Left lung (tissue), 4 donors: ENCODE measurements at regions not wholly inside any gene's neighbourhood (a gene's known extent, or its start where the extent isn't known, plus 50 kb on each side); places are given as distances from the start of the nearest gene placed in this dataset.
A peak's percentile ranks its signal among the peaks of the same experiment; 100 is the strongest.

Experiments
- ATAC-seq: fragments of 200-7000 bp; cut with Tn5 transposase; one replicate; pipeline ENCODE4 v1.9.1; 2020; ENCODE audit warnings: moderate library complexity
- DNase-seq, 4 donors: peaks; one replicate each; pipeline ENCODE4 v3.0.0-alpha.2; 2013 to 2020
- H3K27ac ChIP-seq, 2 donors: fragments of 200-600 bp; sonication (generic) in 1 of 2; one replicate each; pipeline versions ENCODE4 v1.5.0 to v1.8.0; 2020 to 2021
- H3K27me3 ChIP-seq, 2 donors: fragments of 200-600 bp; sonication (generic) in 1 of 2; one replicate each; pipeline versions ENCODE4 v1.5.0 to v1.8.0; 2020 to 2021
- H3K36me3 ChIP-seq, 2 donors: fragments of 200-600 bp; sonication (generic) in 1 of 2; one replicate each; pipeline versions ENCODE4 v1.5.0 to v1.8.0; 2020 to 2021
- H3K4me1 ChIP-seq, 2 donors: fragments of 200-600 bp; one replicate each; pipeline ENCODE4 v1.8.0; 2021
- H3K4me3 ChIP-seq, 2 donors: fragments of 200-600 bp; sonication (generic) in 1 of 2; one replicate each; pipeline versions ENCODE4 v1.5.0 to v1.8.0; 2020 to 2021; ENCODE audit warnings: mild to moderate bottlenecking in 1 of 2
- H3K9me3 ChIP-seq, 2 donors: fragments of 200-600 bp; sonication (generic) in 1 of 2; one replicate each; pipeline versions ENCODE4 v1.5.0 to v1.8.0; 2020 to 2021
- intact Hi-C, 2 donors: fragments of 100-400 bp; cut with DNase I; formaldehyde crosslinking; loops; one replicate each; pipeline versions ENCODE4 v1.11.2 to v1.14.2; 2022
- TF ChIP-seq, protein P1 (sequence below), 2 donors: fragments of 200-600 bp; sonication (generic) in 1 of 2; IDR thresholded peaks; one replicate each; pipeline versions ENCODE4 v1.5.0 to v1.8.0; 2021; ENCODE audit warnings: antibody characterized with exemption in 2 of 2
- donor health status: DM: no; HTN: yes; CAD: no.
- donor health status: DM: no; HTN: no; CAD: no.

DNA sequence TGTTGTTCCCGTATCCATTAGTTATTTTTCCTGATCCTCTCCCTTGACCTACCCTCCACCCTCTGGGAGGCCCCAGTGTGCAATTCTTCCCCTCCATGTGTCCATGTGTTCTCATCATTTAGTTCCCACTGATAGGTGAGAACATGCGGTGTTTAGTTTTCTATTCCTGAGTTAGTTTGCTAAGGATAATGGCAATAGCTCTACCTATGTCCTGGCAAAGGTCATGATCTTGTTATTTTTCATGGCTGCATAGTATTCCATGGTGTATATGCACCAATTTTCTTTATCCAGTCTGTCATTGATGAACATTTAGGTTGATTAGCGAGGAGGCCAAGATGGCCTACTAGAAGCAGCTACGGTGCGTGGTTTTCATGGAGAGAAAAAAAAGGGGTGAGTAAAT is 714.1 kb downstream of the STIM2 start:
- Histone ChIP-seq H3K36me3 (no peaks in the 10 kb centered on the region), H3K4me1 (no peaks in the 10 kb centered on the region), H3K9me3 (peaks cover 0 to 7% of the 10 kb centered on the region in 2 donors), H3K27me3 (no peaks in the 10 kb centered on the region), H3K4me3 (no peak overlapping the region), H3K27ac (no peak overlapping the region)
- DNase-seq: no peak
- no peak for ATAC-seq
- intact Hi-C loops: no loop called here
- TF ChIP-seq, protein P1, sequence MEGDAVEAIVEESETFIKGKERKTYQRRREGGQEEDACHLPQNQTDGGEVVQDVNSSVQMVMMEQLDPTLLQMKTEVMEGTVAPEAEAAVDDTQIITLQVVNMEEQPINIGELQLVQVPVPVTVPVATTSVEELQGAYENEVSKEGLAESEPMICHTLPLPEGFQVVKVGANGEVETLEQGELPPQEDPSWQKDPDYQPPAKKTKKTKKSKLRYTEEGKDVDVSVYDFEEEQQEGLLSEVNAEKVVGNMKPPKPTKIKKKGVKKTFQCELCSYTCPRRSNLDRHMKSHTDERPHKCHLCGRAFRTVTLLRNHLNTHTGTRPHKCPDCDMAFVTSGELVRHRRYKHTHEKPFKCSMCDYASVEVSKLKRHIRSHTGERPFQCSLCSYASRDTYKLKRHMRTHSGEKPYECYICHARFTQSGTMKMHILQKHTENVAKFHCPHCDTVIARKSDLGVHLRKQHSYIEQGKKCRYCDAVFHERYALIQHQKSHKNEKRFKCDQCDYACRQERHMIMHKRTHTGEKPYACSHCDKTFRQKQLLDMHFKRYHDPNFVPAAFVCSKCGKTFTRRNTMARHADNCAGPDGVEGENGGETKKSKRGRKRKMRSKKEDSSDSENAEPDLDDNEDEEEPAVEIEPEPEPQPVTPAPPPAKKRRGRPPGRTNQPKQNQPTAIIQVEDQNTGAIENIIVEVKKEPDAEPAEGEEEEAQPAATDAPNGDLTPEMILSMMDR (IDR thresholded peaks at IDR 0.05): no peak

DNA sequence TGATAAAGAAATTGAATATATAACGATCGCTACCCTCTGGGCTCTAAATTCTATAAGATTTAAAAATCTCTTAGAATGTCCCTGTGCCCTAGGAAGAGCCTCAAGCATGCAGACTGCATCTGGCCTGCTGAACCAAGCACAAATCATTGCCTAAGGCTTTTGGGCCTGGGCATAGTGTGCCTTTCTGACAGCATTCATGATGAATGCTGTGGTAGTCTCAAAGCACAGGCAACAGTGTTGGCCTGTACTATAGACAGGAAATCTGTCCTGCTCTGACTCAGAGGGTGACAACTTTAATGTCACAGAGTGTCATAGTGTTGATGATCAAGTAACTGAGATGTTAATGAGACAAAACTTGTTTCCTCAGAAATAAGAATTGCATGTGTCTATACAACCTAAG is 717.3 kb downstream of the STIM2 start:
- Histone ChIP-seq H3K36me3 (no peaks in the 10 kb centered on the region), H3K27ac (no peak overlapping the region), H3K9me3 (peaks cover 0 to 7% of the 10 kb centered on the region in 2 donors), H3K27me3 (no peaks in the 10 kb centered on the region), H3K4me1 (no peaks in the 10 kb centered on the region), H3K4me3 (no peak overlapping the region)
- ATAC-seq (no peak), DNase-seq (no peak)
- intact Hi-C loops: no loop called here
- TF ChIP-seq, protein P1 (IDR thresholded peaks at IDR 0.05): no peak

DNA sequence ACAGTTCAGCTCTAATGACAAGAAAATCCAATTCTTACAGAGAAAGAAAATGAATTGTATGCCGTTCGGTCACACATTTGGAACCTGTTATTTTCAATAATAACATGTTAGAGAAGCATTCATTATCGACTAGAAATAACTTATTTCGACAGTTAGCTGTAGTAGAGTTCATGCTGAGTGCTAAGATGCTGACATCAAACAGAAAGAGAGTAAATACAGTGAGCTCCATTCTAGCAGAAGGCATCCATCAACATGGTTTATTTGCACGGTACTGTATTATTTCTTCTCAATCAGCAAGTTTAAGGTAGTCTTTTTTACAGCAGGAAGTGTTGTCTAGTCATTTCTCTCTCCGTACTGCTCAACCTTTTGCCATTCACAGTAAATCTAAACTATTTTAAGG is 732.1 kb downstream of the STIM2 start:
- DNase-seq (no peak), ATAC-seq (no peak)
- Histone ChIP-seq H3K9me3 (no peaks in the 10 kb centered on the region), H3K4me1 (no peaks in the 10 kb centered on the region), H3K27ac (no peak overlapping the region), H3K36me3 (no peaks in the 10 kb centered on the region), H3K27me3 (no peaks in the 10 kb centered on the region), H3K4me3 (no peak overlapping the region)
- intact Hi-C loops: no loop called here
- TF ChIP-seq, protein P1 (IDR thresholded peaks at IDR 0.05): no peak

DNA sequence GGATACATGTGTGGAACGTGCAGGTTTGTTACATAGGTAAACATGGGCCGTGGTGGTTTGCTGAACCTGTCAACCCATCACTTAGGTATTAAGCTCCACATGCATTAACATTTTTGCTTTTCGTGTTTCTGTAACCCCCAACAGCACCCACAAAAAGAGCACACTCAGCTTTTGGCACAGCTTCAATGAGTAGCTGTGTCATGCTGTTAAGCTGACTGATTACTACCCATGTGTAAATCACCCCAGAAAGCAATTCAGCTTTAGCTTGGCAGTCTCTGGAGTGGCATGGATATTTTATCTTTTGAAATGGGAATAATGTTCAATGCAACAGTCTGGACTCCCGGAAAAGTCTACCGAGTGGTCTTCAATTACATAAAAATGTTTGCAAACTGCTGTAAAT is 734.3 kb downstream of the STIM2 start:
- ATAC-seq (no peak), DNase-seq (no peak)
- no peak overlapping the region for H3K27ac ChIP-seq
- no peaks in the 10 kb centered on the region for H3K4me1 ChIP-seq
- intact Hi-C loops: no loop called here
- H3K9me3 ChIP-seq: no peaks in the 10 kb centered on the region
- H3K27me3 ChIP-seq: no peaks in the 10 kb centered on the region
- TF ChIP-seq, protein P1 (IDR thresholded peaks at IDR 0.05): no peak
- no peaks in the 10 kb centered on the region for H3K36me3 ChIP-seq
- no peak overlapping the region for H3K4me3 ChIP-seq

DNA sequence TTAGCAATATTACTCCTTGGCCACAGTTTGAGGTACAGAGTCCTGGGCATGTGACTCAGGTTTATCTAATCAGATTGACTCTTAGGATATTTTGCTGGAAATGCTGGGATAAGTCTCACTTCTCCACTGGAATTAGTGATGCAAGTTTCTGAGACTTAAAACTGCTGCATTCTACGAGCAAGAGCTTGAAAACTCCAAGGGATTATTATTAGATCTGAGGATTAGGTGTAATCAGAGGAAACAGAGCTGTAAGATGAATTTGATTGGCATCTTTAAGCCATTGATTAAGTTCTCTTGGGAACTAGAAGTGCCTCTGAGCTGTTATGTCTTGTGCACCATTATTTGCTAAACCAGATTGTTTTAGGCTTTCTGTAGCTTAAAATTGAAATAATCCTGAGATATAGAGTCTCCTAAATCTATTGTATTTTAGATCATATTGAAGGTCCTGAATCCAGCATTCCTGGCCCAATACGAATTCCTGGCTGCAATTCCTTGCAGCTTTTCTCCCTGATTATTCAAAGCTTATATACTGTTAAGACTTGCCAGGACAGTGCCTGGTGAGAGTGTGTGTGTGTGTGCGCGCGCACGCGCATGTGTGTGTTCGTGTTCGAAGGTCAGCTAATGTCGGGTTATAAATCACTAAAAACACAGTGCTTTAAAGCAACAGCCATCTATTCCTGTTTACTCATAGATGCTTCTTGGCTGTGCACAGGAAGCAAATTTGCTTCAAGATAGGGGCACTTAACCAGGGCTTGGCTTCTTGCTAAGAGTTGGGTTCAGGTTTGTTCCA is 735.1 kb downstream of the STIM2 start:
- H3K9me3 ChIP-seq: no peaks in the 10 kb centered on the region
- no peak overlapping the region for H3K27ac ChIP-seq
- DNase-seq (peak in 1 of 4 donors; percentile 19), ATAC-seq (no peak)
- H3K4me1 ChIP-seq: no peaks in the 10 kb centered on the region
- H3K36me3 ChIP-seq: no peaks in the 10 kb centered on the region
- intact Hi-C loops: no loop called here
- H3K4me3 ChIP-seq: no peak overlapping the region
- TF ChIP-seq, protein P1 (IDR thresholded peaks at IDR 0.05): no peak
- no peaks in the 10 kb centered on the region for H3K27me3 ChIP-seq
